ENCODE measurements at regions not wholly inside any gene's neighbourhood (a gene's known extent, or its start where the extent isn't known, plus 50 kb on each side); places are given as distances from the start of the nearest gene placed in this dataset.
"Not testable (repeated sequence)": the region's sequence is repeated elsewhere in the genome, so short reads cannot be mapped to it uniquely, and the experiment has no call there.

DNA sequence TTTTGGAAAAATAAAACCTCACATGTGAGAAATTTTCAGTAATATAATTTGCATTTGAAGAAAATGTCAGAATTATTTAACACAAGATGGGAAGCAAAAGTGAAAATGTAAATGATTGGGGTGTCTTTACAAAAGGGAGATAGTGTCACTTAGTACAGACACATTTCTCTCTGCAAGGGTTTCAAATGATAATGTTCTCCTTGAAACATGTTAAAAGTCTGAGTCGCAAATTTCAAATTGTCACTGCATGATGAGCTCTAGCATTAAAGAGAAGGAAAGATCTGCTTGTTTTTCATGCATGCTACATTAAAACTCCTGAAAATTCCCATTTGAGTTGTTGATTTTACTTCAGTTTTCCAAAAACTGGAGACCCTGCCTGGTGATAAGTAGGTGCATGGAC is 122.0 kb upstream of the LDB2 start:
- no CpG with 5 or more reads among the region's 1 CpG for WGBS (ENCODE audit: insufficient coverage)
- H3K4me1 Mint-ChIP-seq: no peaks in the 10 kb centered on the region

DNA sequence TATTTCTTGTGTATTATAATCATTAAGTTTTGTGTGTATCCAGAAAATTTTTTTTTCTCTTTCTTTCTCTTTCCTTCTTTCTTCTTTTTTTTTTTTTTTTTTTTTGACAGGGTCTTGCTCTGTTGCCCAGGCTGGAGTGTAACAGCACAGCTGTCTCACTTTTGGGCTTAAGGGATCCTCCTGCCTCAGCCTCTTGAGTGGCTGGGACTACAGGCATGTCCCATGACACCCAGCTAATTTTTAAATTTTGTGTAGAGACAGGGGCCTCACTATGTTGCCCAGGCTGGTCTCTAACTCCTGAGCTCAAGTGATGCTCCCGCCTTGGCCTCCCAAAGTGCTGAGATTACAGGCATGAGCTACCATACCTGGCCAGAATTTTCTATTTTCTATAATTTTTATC is 120.2 kb upstream of the LDB2 start:
- H3K9ac ChIP-seq (ENCODE audit: insufficient read depth, low read length, poor library complexity, severe bottlenecking); H2AFZ ChIP-seq (ENCODE audit: insufficient read depth, low read depth, low read length, poor library complexity, severe bottlenecking); H3K36me3 ChIP-seq (replicated peaks in 1 of 2; ENCODE audit: control insufficient read depth in 1 of 2, insufficient read depth in 2 of 2, low read length in 2 of 2); H3K27ac ChIP-seq (ENCODE audit: low read depth in 1 of 2, low read length in 2 of 2); H3K4me3 ChIP-seq (replicated peaks in 1 of 3; ENCODE audit: low read depth in 2 of 3, low read length in 3 of 3); H3K9me3 ChIP-seq (replicated peaks in 1 of 2; ENCODE audit: control insufficient read depth in 1 of 2, insufficient read depth in 1 of 2, low read length in 2 of 2); H3K27me3 ChIP-seq (ENCODE audit: control insufficient read depth in 2 of 2, insufficient read depth in 2 of 2, low read length in 2 of 2); H3K27ac Mint-ChIP-seq; H3K27me3 Mint-ChIP-seq (ENCODE audit: low read depth in 3 of 3); H3K4me2 ChIP-seq (replicated peaks; ENCODE audit: extremely low read depth, low read length, poor library complexity, severe bottlenecking); H4K20me1 ChIP-seq (ENCODE audit: insufficient read depth, low read length); H3K4me1 Mint-ChIP-seq; H3K4me1 ChIP-seq (ENCODE audit: control insufficient read depth in 1 of 2, insufficient read depth in 2 of 2, low read length in 2 of 2); DNase-seq; H3K4me3 Mint-ChIP-seq; H3K9me3 Mint-ChIP-seq; intact Hi-C loops (cut with micrococcal nuclease); H3K36me3 Mint-ChIP-seq; H3K79me2 ChIP-seq (ENCODE audit: insufficient read depth, low read length): not testable (repeated sequence)
- 83% methylated on average over 1 of the region's 1 CpG for WGBS (ENCODE audit: insufficient coverage)

More for the DNA sequence above, 122.0 kb upstream of the LDB2 start:
- H3K4me2 ChIP-seq (replicated peaks; ENCODE audit: extremely low read depth, low read length, poor library complexity, severe bottlenecking): no peak overlapping the region
- H3K4me1 ChIP-seq (ENCODE audit: control insufficient read depth in 1 of 2, insufficient read depth in 2 of 2, low read length in 2 of 2): no peaks in the 10 kb centered on the region
- intact Hi-C loops (cut with micrococcal nuclease): no loop called here
- no peak overlapping the region for H3K27ac Mint-ChIP-seq
- H3K36me3 Mint-ChIP-seq: no peaks in the 10 kb centered on the region
- DNase-seq: no peak
- H3K4me3 ChIP-seq (replicated peaks in 1 of 3; ENCODE audit: low read depth in 2 of 3, low read length in 3 of 3): no peak overlapping the region
- no peaks in the 10 kb centered on the region for H3K27me3 Mint-ChIP-seq (ENCODE audit: low read depth in 3 of 3)
- H3K4me3 Mint-ChIP-seq: no peak overlapping the region
- no peaks in the 10 kb centered on the region for H3K9me3 ChIP-seq (replicated peaks in 1 of 2; ENCODE audit: control insufficient read depth in 1 of 2, insufficient read depth in 1 of 2, low read length in 2 of 2)
- H3K27ac ChIP-seq (ENCODE audit: low read depth in 1 of 2, low read length in 2 of 2): no peak overlapping the region
- no peak overlapping the region for H2AFZ ChIP-seq (ENCODE audit: insufficient read depth, low read depth, low read length, poor library complexity, severe bottlenecking)
- TF ChIP-seq, protein P1, sequence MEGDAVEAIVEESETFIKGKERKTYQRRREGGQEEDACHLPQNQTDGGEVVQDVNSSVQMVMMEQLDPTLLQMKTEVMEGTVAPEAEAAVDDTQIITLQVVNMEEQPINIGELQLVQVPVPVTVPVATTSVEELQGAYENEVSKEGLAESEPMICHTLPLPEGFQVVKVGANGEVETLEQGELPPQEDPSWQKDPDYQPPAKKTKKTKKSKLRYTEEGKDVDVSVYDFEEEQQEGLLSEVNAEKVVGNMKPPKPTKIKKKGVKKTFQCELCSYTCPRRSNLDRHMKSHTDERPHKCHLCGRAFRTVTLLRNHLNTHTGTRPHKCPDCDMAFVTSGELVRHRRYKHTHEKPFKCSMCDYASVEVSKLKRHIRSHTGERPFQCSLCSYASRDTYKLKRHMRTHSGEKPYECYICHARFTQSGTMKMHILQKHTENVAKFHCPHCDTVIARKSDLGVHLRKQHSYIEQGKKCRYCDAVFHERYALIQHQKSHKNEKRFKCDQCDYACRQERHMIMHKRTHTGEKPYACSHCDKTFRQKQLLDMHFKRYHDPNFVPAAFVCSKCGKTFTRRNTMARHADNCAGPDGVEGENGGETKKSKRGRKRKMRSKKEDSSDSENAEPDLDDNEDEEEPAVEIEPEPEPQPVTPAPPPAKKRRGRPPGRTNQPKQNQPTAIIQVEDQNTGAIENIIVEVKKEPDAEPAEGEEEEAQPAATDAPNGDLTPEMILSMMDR (IDR thresholded peaks at IDR 0.05): no peak
- H3K9ac ChIP-seq (ENCODE audit: insufficient read depth, low read length, poor library complexity, severe bottlenecking): no peak overlapping the region
- no peaks in the 10 kb centered on the region for H4K20me1 ChIP-seq (ENCODE audit: insufficient read depth, low read length)
- no peaks in the 10 kb centered on the region for H3K36me3 ChIP-seq (replicated peaks in 1 of 2; ENCODE audit: control insufficient read depth in 1 of 2, insufficient read depth in 2 of 2, low read length in 2 of 2)
- H3K79me2 ChIP-seq (ENCODE audit: insufficient read depth, low read length): no peaks in the 10 kb centered on the region
- H3K9me3 Mint-ChIP-seq: peaks cover 0 to 10% (median 0%) of the 10 kb centered on the region in 7 donors
- no peaks in the 10 kb centered on the region for H3K27me3 ChIP-seq (ENCODE audit: control insufficient read depth in 2 of 2, insufficient read depth in 2 of 2, low read length in 2 of 2)
